Vagina (tissue), 2 donors: ENCODE measurements at regions not wholly inside any gene's neighbourhood (a gene's known extent, or its start where the extent isn't known, plus 50 kb on each side); places are given as distances from the start of the nearest gene placed in this dataset.

Experiments used
- CTCF ChIP-seq, 3 experiments: fragments of 450-650 bp in 2 of 3; fragments of 200-600 bp in 1 of 3; sonication (generic) in 1 of 3; IDR thresholded peaks; one replicate each; pipeline ENCODE4 v1.5.1; 2017 to 2019; ENCODE audit warnings: antibody characterized with exemption in 3 of 3, mild to moderate bottlenecking in 2 of 3, moderate library complexity in 2 of 3
- POLR2AphosphoS5 ChIP-seq, 2 donors: sonication (generic); formaldehyde crosslinking; IDR thresholded peaks; one replicate each; pipeline ENCODE4 v1.9.0; 2017; ENCODE audit warnings: antibody characterized with exemption in 2 of 2, mild to moderate bottlenecking in 2 of 2, low read depth in 1 of 2; ENCODE audit not compliant: insufficient read depth in 1 of 2

DNA sequence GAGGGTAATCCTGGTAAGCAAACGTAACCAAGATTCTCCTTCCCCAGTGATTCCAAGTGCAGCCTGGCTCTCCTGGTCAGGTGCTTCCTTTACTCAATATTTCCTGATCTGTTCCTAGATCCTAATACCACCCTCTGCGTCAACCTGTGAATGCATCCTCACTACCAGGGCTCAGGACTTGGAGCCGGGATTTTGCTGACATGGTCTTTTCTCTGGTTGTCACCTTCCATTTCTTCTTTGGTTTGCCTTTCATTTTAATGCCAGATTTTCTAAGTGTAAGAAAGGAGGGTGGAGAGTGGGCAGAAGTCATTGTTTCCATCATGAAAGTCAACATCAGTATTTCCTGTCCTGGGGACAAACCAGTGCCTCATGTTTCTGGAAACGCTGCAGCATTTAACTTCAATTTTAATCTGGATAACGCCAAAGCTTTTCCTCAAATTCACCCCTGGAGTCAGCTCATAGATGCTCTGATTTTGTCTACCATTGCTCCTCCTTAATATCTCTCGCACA is 210.4 kb upstream of the ZNF32 start:
- no peak for TF ChIP-seq CTCF (IDR thresholded peaks at IDR 0.05)
- TF ChIP-seq POLR2AphosphoS5 (IDR thresholded peaks at IDR 0.05; ENCODE audit: insufficient read depth in 1 of 2, low read depth in 1 of 2), result no peak
